Glutamatergic neuron (in vitro differentiated cells): ENCODE measurements at regions not wholly inside any gene's neighbourhood (a gene's known extent, or its start where the extent isn't known, plus 50 kb on each side); places are given as distances from the start of the nearest gene placed in this dataset.

Source experiments
- DNase-seq: peaks from one replicate; pipeline ENCODE4 v3.0.0; 2022
- H3K27ac Mint-ChIP-seq: one replicate; pipeline ENCODE4 v1.8.0; 2020; ENCODE audit warnings: mild to moderate bottlenecking, mixed read lengths, inconsistent platforms; ENCODE audit not compliant: unreplicated experiment
- H3K27me3 Mint-ChIP-seq: one replicate; pipeline ENCODE4 v1.8.0; 2020; ENCODE audit warnings: mild to moderate bottlenecking, moderate library complexity, mixed read lengths, inconsistent platforms; ENCODE audit not compliant: unreplicated experiment
- H3K36me3 Mint-ChIP-seq: one replicate; pipeline ENCODE4 v1.8.0; 2020; ENCODE audit warnings: mild to moderate bottlenecking, mixed read lengths, inconsistent platforms; ENCODE audit not compliant: unreplicated experiment
- H3K4me1 Mint-ChIP-seq: one replicate; pipeline ENCODE4 v1.8.0; 2020; ENCODE audit warnings: mild to moderate bottlenecking, low read depth, mixed read lengths, inconsistent platforms; ENCODE audit not compliant: unreplicated experiment
- H3K4me3 Mint-ChIP-seq: one replicate; pipeline ENCODE4 v1.8.0; 2020; ENCODE audit warnings: mild to moderate bottlenecking, mixed read lengths, inconsistent platforms; ENCODE audit not compliant: unreplicated experiment
- H3K9me3 Mint-ChIP-seq: one replicate; pipeline ENCODE4 v1.8.0; 2020; ENCODE audit warnings: mild to moderate bottlenecking, moderate library complexity, mixed read lengths, inconsistent platforms; ENCODE audit not compliant: unreplicated experiment
- TF ChIP-seq, protein P1 (sequence below): fragments of 200-600 bp; sonication (generic); IDR thresholded peaks from one replicate; pipeline ENCODE4 v1.5.0; 2021; ENCODE audit not compliant: partially characterized antibody, unreplicated experiment

DNA sequence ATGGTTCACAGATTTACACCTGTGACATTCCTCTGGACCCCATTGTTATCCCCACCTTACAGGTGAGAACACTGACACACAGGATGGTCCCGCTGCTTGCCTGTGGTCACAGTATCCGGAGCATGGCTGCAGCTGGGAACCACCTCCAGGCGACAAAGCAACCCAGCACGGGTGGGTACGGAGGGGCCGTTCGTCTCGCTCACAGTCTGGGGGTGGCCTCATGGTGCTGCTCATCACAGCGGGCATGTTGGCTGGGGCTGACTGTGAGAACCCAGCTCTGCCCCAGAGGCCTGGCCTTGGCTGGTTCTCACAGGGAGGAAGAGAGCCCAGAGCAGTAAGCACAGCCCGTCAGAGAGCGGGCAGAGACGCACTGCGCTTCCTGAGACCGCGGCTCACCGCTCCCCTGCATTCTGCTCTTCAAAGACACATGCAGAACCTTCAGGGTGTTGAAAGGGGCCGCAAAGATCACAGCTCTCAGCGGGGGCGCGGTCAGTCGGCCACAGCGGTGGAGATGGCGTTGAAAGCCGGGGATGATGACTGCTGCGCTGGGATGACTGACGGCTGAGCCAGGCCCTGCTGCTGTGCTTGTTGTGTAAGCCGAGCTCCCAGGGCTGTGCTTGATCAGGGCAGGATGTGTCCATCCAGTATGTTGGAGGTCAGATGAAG is 423.0 kb downstream of the BRD1 start:
- peaks cover 14% of the 10 kb centered on the region for H3K27me3 Mint-ChIP-seq
- DNase-seq, result no peak
- no peak overlapping the region for H3K4me3 Mint-ChIP-seq
- no peaks in the 10 kb centered on the region for H3K4me1 Mint-ChIP-seq
- TF ChIP-seq, protein P1, sequence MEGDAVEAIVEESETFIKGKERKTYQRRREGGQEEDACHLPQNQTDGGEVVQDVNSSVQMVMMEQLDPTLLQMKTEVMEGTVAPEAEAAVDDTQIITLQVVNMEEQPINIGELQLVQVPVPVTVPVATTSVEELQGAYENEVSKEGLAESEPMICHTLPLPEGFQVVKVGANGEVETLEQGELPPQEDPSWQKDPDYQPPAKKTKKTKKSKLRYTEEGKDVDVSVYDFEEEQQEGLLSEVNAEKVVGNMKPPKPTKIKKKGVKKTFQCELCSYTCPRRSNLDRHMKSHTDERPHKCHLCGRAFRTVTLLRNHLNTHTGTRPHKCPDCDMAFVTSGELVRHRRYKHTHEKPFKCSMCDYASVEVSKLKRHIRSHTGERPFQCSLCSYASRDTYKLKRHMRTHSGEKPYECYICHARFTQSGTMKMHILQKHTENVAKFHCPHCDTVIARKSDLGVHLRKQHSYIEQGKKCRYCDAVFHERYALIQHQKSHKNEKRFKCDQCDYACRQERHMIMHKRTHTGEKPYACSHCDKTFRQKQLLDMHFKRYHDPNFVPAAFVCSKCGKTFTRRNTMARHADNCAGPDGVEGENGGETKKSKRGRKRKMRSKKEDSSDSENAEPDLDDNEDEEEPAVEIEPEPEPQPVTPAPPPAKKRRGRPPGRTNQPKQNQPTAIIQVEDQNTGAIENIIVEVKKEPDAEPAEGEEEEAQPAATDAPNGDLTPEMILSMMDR, result no peak
- peaks cover 16% of the 10 kb centered on the region for H3K9me3 Mint-ChIP-seq
- peaks cover 16% of the 10 kb centered on the region for H3K36me3 Mint-ChIP-seq
- H3K27ac Mint-ChIP-seq, result no peak overlapping the region

DNA sequence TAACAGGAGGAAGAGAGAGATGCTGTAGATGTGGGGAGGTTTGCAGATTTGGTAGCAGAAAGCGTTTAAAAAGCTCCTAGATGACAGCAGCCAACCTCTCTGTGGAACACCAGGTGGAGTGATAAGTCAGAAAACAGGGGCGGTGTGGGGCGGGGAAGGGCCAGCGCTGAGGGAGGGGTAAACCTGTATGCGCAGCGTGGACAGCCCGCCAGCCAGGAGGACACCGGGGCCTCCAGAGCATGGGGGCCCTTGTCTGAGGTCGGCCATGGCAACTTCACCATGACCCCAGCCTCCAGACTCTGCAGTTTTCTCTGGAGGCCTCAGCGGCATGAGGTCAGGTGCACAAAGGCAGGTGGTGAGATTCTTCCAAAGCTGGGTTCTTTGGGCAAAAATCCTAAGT is 423.7 kb downstream of the BRD1 start:
- Mint-ChIP-seq H3K4me1 (no peaks in the 10 kb centered on the region), H3K36me3 (peaks cover 16% of the 10 kb centered on the region), H3K4me3 (no peak overlapping the region), H3K27me3 (peaks cover 14% of the 10 kb centered on the region), H3K27ac (no peak overlapping the region), H3K9me3 (peaks cover 13% of the 10 kb centered on the region)
- TF ChIP-seq, protein P1, result no peak
- DNase-seq, result no peak

DNA sequence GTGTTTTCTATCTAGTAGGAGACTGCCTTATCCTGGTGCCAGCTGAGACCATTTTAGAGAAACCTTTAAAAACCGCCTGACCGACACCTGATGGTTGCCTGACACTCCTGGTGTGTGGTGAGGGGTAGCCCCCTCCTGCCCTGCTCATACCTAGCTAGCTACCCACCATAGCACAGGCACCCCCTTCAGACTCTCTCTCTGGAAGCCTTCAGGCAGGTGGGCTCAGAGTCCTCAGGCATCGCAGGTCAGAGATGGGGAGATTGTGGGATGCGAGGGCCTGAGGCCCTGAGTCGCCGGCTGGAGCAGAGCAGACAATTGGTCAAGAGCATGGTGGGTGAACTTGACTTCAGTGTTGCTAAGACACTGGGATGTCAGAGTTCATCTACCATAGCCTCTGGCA is 424.6 kb downstream of the BRD1 start:
- DNase-seq, result no peak
- TF ChIP-seq, protein P1, result no peak
- peaks cover 11% of the 10 kb centered on the region for H3K27me3 Mint-ChIP-seq

DNA sequence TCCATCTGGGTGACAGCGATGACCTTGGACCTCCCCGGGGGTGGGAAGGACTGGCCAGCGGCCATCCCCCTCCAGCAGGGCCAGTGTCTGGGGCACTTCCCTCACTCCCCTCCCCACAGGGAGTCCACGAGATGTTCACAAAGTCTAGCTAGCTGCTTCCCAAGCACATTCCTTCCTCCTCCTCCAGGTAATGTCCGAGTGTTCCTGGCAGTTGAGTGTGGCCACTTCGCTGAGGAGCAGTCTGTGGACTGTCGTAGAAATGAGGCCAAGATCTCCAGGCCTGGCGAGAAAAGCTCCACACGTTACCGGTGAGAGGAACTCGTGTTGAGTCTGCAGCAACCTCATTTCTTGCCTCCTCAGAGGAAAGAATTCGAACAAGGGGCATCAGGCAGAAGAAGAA is 425.5 kb downstream of the BRD1 start:
- Mint-ChIP-seq H3K4me1 (no peaks in the 10 kb centered on the region), H3K36me3 (peaks cover 12% of the 10 kb centered on the region), H3K4me3 (no peak overlapping the region), H3K27ac (no peak overlapping the region), H3K9me3 (peaks cover 12% of the 10 kb centered on the region), H3K27me3 (peaks cover 11% of the 10 kb centered on the region)
- TF ChIP-seq, protein P1, result no peak
- DNase-seq, result no peak

More for the DNA sequence above, 424.6 kb downstream of the BRD1 start:
- peaks cover 8% of the 10 kb centered on the region for H3K9me3 Mint-ChIP-seq
- no peak overlapping the region for H3K4me3 Mint-ChIP-seq
- no peaks in the 10 kb centered on the region for H3K4me1 Mint-ChIP-seq
- H3K36me3 Mint-ChIP-seq, result peaks cover 12% of the 10 kb centered on the region
- H3K27ac Mint-ChIP-seq, result no peak overlapping the region

DNA sequence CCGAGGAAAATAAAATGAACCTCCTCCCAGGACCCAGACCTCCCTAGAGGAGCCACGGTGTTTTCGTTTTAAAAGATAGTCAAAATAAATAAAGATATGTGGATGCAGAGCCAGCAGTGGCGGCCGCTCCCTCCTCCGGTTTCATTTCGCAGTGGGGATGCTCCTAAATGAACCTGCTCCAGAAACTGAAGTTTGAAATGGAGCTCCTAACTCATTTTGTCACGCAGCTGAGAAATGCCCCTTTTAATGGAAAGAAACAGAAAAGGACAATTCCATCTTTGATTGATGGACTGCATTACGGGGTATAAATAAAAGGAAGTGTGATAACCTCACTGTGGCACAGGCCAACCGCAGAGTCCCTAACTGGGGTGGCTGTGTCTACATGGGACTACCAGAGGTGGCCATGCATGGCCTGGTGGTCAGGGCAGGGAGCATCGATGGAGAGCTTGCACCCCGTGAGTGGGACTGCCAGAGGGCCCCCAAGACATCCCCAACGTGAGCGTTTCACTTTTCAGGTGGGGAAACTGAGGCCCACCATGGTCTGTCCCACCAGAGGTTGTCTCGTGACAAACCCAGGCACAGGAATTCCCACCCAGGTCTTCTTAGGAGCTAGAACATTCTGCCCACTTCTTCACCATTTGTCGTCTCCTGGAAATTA is 426.6 kb downstream of the BRD1 start:
- peaks cover 6% of the 10 kb centered on the region for H3K9me3 Mint-ChIP-seq
- peaks cover 6% of the 10 kb centered on the region for H3K36me3 Mint-ChIP-seq
- peaks cover 6% of the 10 kb centered on the region for H3K27me3 Mint-ChIP-seq
- no peak overlapping the region for H3K27ac Mint-ChIP-seq
- TF ChIP-seq, protein P1, result no peak
- DNase-seq, result no peak
- H3K4me1 Mint-ChIP-seq, result no peaks in the 10 kb centered on the region
- no peak overlapping the region for H3K4me3 Mint-ChIP-seq
